GM12878 (cell line): ENCODE measurements at regions not wholly inside any gene's neighbourhood (a gene's known extent, or its start where the extent isn't known, plus 50 kb on each side); places are given as distances from the start of the nearest gene placed in this dataset.

Source experiments
- ATAC-seq: fragments of 200-7000 bp; cut with Tn5 transposase; 3 replicates; pipeline ENCODE4 v1.9.1; 2020; ENCODE audit warnings: mild to moderate bottlenecking, moderate library complexity
- BruUV-seq: library from RNA; stranded (reverse); fragments of 400-500 nt; replicated peaks from 2 replicates; lab custom pipeline; 2021; lab: Mats Ljungman, UMichigan
- CTCF ChIA-PET: fragments of 300-600 bp; sonication (Branson Sonifier 250); formaldehyde crosslinking; extraction: SDS; loops from one replicate; lab custom pipeline; 2021; ENCODE audit warnings: inconsistent platforms; lab: Yijun Ruan, JAX
- POLR2A ChIA-PET: fragments of 350-600 bp; formaldehyde crosslinking; extraction: SDS; loops from one replicate; lab custom pipeline; 2021; ENCODE audit warnings: inconsistent platforms; lab: Charles Lee
- RAD21 ChIA-PET: fragments of 300-600 bp; sonication (Branson Sonifier 250); formaldehyde crosslinking; loops from one replicate; lab custom pipeline; 2023; ENCODE audit warnings: antibody characterized with exemption; ENCODE audit not compliant: unreplicated experiment; lab: Charles Lee
- SMC1A ChIA-PET: fragments of 300-600 bp; sonication (Branson Sonifier 250); formaldehyde crosslinking; loops from one replicate; lab custom pipeline; 2023; ENCODE audit not compliant: unreplicated experiment, uncharacterized antibody; lab: Charles Lee
- DNase-seq: peaks from one replicate; pipeline ENCODE4 v3.0.0-alpha.2; 2011; ENCODE audit warnings: low read depth, low spot score
- FAIRE-seq: peaks from 3 replicates; lab custom pipeline; 2011; peaks lifted over from hg19 to GRCh38; lab: Jason Lieb, UNC
- H2AFZ ChIP-seq: 2 replicates; pipeline ENCODE4 v1.6.0; 2011; ENCODE audit warnings: low read depth, low read length, control low read depth; ENCODE audit not compliant: control insufficient read depth
- H3K27ac ChIP-seq: 2 replicates; pipeline ENCODE4 v1.5.1; 2011; ENCODE audit warnings: control low read depth; ENCODE audit not compliant: control insufficient read depth, insufficient read depth
- H3K27me3 ChIP-seq, 2 experiments: replicated peaks in 1 of 2; 2 replicates each; pipeline versions ENCODE4 v1.6.0 to v1.6.1; 2011; ENCODE audit warnings: low read length in 1 of 2; ENCODE audit not compliant: control insufficient read depth in 2 of 2, insufficient read depth in 2 of 2
- H3K36me3 ChIP-seq, 2 experiments: 2 replicates each; pipeline ENCODE4 v1.5.1; 2011; ENCODE audit warnings: low read length in 1 of 2; ENCODE audit not compliant: control insufficient read depth in 2 of 2, insufficient read depth in 2 of 2
- H3K4me1 ChIP-seq: 2 replicates; pipeline ENCODE4 v1.6.1; 2011; ENCODE audit warnings: mild to moderate bottlenecking, low read length, moderate library complexity, mixed read lengths; ENCODE audit not compliant: control insufficient read depth, insufficient read depth
- H3K4me2 ChIP-seq: 2 replicates; pipeline ENCODE4 v1.6.0; 2011; ENCODE audit warnings: control low read depth; ENCODE audit not compliant: control insufficient read depth, insufficient read depth
- H3K4me3 ChIP-seq: fragments of 200-600 bp; sonication (generic); 2 replicates; pipeline ENCODE4 v1.5.1; 2016
- H3K79me2 ChIP-seq: 2 replicates; pipeline ENCODE4 v1.6.0; 2011; ENCODE audit warnings: low read length; ENCODE audit not compliant: control insufficient read depth, insufficient read depth
- H3K9ac ChIP-seq: 2 replicates; pipeline ENCODE4 v1.8.0; 2011; ENCODE audit warnings: low read length, control low read depth, mixed read lengths; ENCODE audit not compliant: control insufficient read depth, insufficient read depth
- H3K9me3 ChIP-seq: replicated peaks from 3 replicates; pipeline ENCODE4 v1.5.1; 2011; ENCODE audit warnings: mild to moderate bottlenecking, low read length; ENCODE audit not compliant: control insufficient read depth, insufficient read depth
- H4K20me1 ChIP-seq: 2 replicates; pipeline ENCODE4 v1.6.0; 2011; ENCODE audit not compliant: control insufficient read depth, insufficient read depth
- KLF5 ChIP-seq: fragments of 450-650 bp; IDR thresholded peaks from 2 replicates; pipeline ENCODE4 v1.6.1; 2014; ENCODE audit warnings: mild to moderate bottlenecking; ENCODE audit not compliant: partially characterized antibody
- NFXL1 ChIP-seq: fragments of 450-650 bp; IDR thresholded peaks from 2 replicates; pipeline ENCODE4 v1.6.1; 2017; ENCODE audit warnings: antibody characterized with exemption, mild to moderate bottlenecking, borderline replicate concordance
- NFYA ChIP-seq: IDR thresholded peaks from 2 replicates; pipeline ENCODE4 v1.6.1; 2011; ENCODE audit warnings: low read depth, mild to moderate bottlenecking, low read length, improper control_type of control experiment, borderline replicate concordance
- RB1 ChIP-seq: fragments of 450-650 bp; formaldehyde crosslinking; IDR thresholded peaks from 2 replicates; pipeline ENCODE4 v1.6.1; 2017; ENCODE audit warnings: mild to moderate bottlenecking, borderline replicate concordance
- STAT1 ChIP-seq: fragments of 450-650 bp; conservative IDR thresholded peaks from 2 replicates; pipeline ENCODE4 v1.6.1; 2014; ENCODE audit warnings: antibody characterized with exemption, mild to moderate bottlenecking
- TARDBP ChIP-seq: IDR thresholded peaks from 2 replicates; pipeline ENCODE4 v1.6.1; 2016; ENCODE audit warnings: borderline replicate concordance
- ZZZ3 ChIP-seq: IDR thresholded peaks from 2 replicates; pipeline ENCODE4 v1.6.1; 2011; ENCODE audit warnings: low read depth; ENCODE audit not compliant: control insufficient read depth, insufficient read length
- WGBS: methylation state at CpG from one replicate; pipeline ENCODE4 v1.1.6; 2016; ENCODE audit warnings: low lambda C conversion rate; ENCODE audit not compliant: insufficient replicate concordance, insufficient coverage; ENCODE audit errors: missing lambda C conversion rate; 5-methylcytosine and 5-hydroxymethylcytosine counted together
- in situ Hi-C: fragments of 300-500 bp; cut with MboI; formaldehyde crosslinking; loops from 9 replicates; pipeline ENCODE4 v1.14.3; 2018; ENCODE audit warnings: mixed read lengths
- intact Hi-C: fragments of 100-400 bp; cut with micrococcal nuclease; formaldehyde crosslinking; loops from one replicate; pipeline ENCODE4 v1.14.2; 2022; ENCODE audit not compliant: unreplicated experiment
- TF ChIP-seq, protein P1 (sequence below): fragments of 450-650 bp; IDR thresholded peaks from 2 replicates; pipeline ENCODE4 v1.6.1; 2016; ENCODE audit warnings: mild to moderate bottlenecking

DNA sequence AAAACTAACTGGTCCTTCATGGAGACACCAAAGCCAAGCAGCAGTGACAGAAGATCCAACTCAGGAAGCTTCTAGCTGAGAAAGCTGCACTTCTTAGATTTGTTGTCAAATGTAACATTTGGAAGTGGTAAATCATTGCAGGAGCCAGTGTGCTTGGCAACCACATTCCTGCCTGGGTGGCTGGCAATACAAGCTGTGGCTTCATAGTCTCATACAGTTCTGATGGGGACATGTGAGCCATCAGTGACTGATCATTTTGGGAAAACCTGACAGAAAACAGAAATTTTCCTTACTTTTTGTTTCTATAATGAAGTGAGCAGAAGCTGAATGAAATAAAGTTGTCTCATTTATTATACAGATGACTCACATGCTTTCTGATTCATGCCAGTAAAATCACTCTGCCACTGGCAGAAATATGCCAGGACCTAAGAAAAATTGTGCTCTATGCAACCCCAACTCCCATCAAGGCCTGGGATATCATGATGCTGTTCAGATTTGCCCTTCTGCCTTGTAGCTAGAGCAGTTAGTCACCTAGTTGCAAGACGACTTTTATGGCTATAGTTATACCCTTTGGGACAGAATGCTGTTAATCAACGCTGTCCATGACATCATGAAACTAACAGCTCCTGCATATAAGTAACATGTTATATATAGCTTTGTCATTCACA lies 508.1 kb downstream of the ADCYAP1 start (continued):
- TF ChIP-seq KLF5 = no peak
- no peak for TF ChIP-seq NFXL1
- no peak for TF ChIP-seq TARDBP
- no peak for TF ChIP-seq NFYA
- no peak for TF ChIP-seq STAT1
- TF ChIP-seq, protein P1, sequence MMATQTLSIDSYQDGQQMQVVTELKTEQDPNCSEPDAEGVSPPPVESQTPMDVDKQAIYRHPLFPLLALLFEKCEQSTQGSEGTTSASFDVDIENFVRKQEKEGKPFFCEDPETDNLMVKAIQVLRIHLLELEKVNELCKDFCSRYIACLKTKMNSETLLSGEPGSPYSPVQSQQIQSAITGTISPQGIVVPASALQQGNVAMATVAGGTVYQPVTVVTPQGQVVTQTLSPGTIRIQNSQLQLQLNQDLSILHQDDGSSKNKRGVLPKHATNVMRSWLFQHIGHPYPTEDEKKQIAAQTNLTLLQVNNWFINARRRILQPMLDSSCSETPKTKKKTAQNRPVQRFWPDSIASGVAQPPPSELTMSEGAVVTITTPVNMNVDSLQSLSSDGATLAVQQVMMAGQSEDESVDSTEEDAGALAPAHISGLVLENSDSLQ = no peak
- no peak for TF ChIP-seq ZZZ3

DNA sequence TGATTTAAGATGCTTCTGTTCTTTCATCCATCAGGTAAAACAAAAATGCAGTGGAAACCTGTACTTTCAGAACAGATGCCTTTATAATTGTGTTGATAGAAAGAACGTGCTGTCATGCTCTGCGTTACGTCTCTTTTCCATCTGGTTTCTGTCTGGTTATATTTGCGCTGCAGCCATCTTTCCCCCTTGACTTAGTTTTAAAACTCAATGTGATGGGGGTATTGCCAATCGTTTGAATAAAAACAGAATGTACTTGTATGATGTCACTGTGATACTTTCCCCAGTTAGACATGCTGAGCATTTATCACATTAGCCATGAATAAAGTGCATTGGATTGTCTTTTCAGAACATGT lies 508.6 kb downstream of the ADCYAP1 start:
- no peak overlapping the region for H3K4me2 ChIP-seq
- no peaks in the 10 kb centered on the region for H3K79me2 ChIP-seq
- ChIA-PET CTCF (no interaction called here), SMC1A (interaction anchor here (0.5 kb wide), 1 partner anchor 540 kb away, joined by 3 read pairs; no protein-coding TSS in a partner anchor)
- H3K4me3 ChIP-seq = no peak overlapping the region
- no TSS peak for BruUV-seq
- no peak for ATAC-seq
- intact Hi-C loops = no loop called here
- H3K9me3 ChIP-seq = no peaks in the 10 kb centered on the region
- H3K27ac ChIP-seq = no peak overlapping the region
- no peak overlapping the region for H3K9ac ChIP-seq
- WGBS = 47% methylated on average over 5 of the region's 5 CpGs
- TF ChIP-seq RB1 = no peak
- TF ChIP-seq, all 136 proteins: peak for 0
- FAIRE-seq = no peak
- Histone ChIP-seq H3K4me1 (no peaks in the 10 kb centered on the region), H3K36me3 (no peaks in the 10 kb centered on the region), H4K20me1 (no peaks in the 10 kb centered on the region), H3K27me3 (no peaks in the 10 kb centered on the region), H2AFZ (no peak overlapping the region)
- no peak for DNase-seq
- in situ Hi-C loops = no loop called here
- ChIA-PET POLR2A (no interaction called here), RAD21 (no interaction called here)
